ENCODE measurements at regions not wholly inside any gene's neighbourhood (a gene's known extent, or its start where the extent isn't known, plus 50 kb on each side); places are given as distances from the start of the nearest gene placed in this dataset.

DNA sequence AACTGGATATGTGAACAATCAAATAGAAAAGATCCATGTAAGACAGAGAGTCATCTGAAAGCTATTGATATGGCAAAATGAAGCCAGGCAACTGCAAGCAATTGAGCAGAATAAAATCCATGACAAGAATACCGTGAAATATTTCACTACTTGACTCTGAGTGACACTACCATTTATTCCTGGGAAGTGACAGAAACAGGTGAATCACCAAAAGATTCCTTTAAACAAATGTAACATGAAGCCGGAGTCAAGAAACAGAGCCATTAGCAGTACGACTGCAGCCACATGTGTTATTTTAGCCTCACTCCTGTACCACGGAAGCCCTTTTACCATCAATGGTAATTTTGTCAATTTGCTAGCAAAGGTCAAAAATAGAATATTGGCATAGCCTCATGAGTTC is 197.7 kb upstream of the POT1 start:
- 100% methylated on average over 1 of the region's 4 CpGs for WGBS (ENCODE audit: insufficient coverage)
- Histone ChIP-seq H3K27ac (ENCODE audit: low read depth, low read length) (no peak overlapping the region), H3K4me1 (ENCODE audit: control insufficient read depth, insufficient read depth, low read length) (no peaks in the 10 kb centered on the region), H3K36me3 (ENCODE audit: control insufficient read depth, insufficient read depth, low read length) (no peaks in the 10 kb centered on the region), H3K27me3 (ENCODE audit: control insufficient read depth, insufficient read depth, low read length) (no peaks in the 10 kb centered on the region), H3K4me3 (ENCODE audit: low read depth, low read length) (no peak overlapping the region), H3K9me3 (ENCODE audit: control insufficient read depth, insufficient read depth, low read length) (no peaks in the 10 kb centered on the region)
- no peak for DNase-seq (ENCODE audit: low read depth in 4 of 6, low spot score in 6 of 6)

DNA sequence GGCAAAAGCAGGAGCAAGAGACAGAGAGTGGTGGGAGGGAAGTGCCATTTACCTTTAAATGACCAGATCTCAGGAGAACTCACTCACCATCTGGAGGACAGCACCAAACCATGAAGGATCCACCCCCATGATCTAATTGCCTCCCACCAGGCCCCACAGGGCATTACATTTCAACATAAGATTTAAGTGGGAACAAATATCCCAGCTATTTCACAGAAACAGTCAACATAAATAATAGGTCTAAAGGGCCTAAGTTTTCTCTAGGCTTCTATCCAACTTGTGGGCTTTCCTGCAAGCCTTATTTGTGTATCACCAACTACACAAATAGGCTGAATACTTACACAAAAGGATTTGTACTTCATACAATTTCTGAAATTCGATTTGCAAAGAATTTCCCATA is 196.8 kb upstream of the POT1 start:
- Histone ChIP-seq H3K36me3 (ENCODE audit: control insufficient read depth, insufficient read depth, low read length) (no peaks in the 10 kb centered on the region), H3K9me3 (ENCODE audit: control insufficient read depth, insufficient read depth, low read length) (no peaks in the 10 kb centered on the region), H3K4me3 (ENCODE audit: low read depth, low read length) (no peak overlapping the region), H3K27me3 (ENCODE audit: control insufficient read depth, insufficient read depth, low read length) (no peaks in the 10 kb centered on the region), H3K27ac (ENCODE audit: low read depth, low read length) (no peak overlapping the region), H3K4me1 (ENCODE audit: control insufficient read depth, insufficient read depth, low read length) (no peaks in the 10 kb centered on the region)
- WGBS (ENCODE audit: insufficient coverage), result 64% methylated on average over 1 of the region's 1 CpG
- no peak for DNase-seq (ENCODE audit: low read depth in 4 of 6, low spot score in 6 of 6)

DNA sequence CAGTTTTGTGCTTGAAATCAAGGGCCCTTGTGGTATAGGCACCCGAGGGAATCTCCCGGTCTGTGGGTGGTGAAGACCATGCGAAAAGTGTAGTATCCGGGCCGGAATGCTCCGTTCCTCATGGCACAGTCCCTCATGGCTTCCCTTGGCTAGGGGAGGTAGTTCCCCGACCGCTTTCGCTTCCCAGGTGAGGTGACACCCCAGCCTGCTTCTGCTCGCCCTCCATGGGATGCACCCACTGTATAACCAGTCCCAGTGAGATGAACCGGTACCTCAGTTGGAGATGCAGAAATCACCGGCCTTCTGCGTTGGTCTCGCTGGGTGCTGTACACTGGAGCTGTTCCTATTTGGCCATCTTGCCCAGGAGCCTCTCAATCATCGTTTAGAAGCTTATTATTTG is 195.7 kb upstream of the POT1 start:
- H3K9me3 ChIP-seq (ENCODE audit: control insufficient read depth, insufficient read depth, low read length), result no peaks in the 10 kb centered on the region
- H3K4me3 ChIP-seq (ENCODE audit: low read depth, low read length), result no peak overlapping the region
- H3K4me1 ChIP-seq (ENCODE audit: control insufficient read depth, insufficient read depth, low read length), result no peaks in the 10 kb centered on the region
- WGBS (ENCODE audit: insufficient coverage), result 93% methylated on average over 13 of the region's 15 CpGs
- no peak for DNase-seq (ENCODE audit: low read depth in 4 of 6, low spot score in 6 of 6)
- H3K27ac ChIP-seq (ENCODE audit: low read depth, low read length), result no peak overlapping the region
- no peaks in the 10 kb centered on the region for H3K36me3 ChIP-seq (ENCODE audit: control insufficient read depth, insufficient read depth, low read length)
- H3K27me3 ChIP-seq (ENCODE audit: control insufficient read depth, insufficient read depth, low read length), result no peaks in the 10 kb centered on the region

DNA sequence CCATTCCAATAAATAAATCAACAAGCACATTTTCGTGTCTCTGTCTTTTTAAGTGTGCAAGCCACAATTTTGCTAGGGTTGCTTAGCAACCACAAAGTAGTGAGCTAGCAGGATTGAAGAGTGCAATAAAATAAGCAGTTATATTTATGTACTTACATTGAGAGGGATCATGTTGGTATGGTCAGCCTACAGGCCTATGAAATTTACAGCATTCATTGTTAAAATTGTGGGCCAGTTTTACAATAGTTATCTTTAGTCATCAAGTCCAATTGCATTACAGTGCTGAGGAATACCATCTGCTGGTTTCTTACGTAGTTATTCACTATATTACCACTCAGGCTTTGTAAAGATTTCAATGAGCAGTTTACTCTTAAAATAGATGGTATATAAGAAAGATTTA is 192.5 kb upstream of the POT1 start:
- H3K4me3 ChIP-seq (ENCODE audit: low read depth, low read length), result no peak overlapping the region
- WGBS (ENCODE audit: insufficient coverage), result no CpG with 5 or more reads among the region's 2 CpGs
- no peaks in the 10 kb centered on the region for H3K36me3 ChIP-seq (ENCODE audit: control insufficient read depth, insufficient read depth, low read length)
- no peaks in the 10 kb centered on the region for H3K9me3 ChIP-seq (ENCODE audit: control insufficient read depth, insufficient read depth, low read length)
- H3K27me3 ChIP-seq (ENCODE audit: control insufficient read depth, insufficient read depth, low read length), result no peaks in the 10 kb centered on the region
- DNase-seq (ENCODE audit: low read depth in 4 of 6, low spot score in 6 of 6), result peak in 3 of 6 donors; percentile 19 to 84 (median 66)
- H3K27ac ChIP-seq (ENCODE audit: low read depth, low read length), result no peak overlapping the region
- no peaks in the 10 kb centered on the region for H3K4me1 ChIP-seq (ENCODE audit: control insufficient read depth, insufficient read depth, low read length)

DNA sequence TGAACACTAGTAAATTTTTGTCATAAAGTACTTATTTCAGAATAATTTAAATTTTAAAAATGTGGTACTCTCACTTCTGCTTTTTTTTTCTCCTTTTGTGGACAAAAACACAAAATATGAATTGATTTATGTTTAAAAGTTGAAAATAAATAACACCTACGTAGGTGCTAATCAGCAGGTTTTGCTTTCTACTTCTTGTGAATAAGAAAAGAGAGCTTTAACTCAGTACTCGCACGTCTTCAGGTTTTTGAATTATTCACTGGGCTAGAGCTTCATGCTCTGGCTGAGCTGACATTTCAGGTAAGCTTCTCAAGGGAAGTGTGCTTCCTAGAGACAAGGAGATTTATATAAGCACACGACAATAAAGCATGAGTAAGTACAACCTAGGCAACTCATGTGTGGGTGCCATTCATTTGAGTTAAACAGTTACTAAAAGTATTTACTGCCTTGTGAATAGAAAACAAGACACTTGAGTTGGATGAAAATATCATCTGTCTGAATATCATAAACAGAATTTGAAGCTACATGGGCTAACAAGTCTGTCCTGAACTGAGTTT is 190.0 kb upstream of the POT1 start:
- H3K4me3 ChIP-seq (ENCODE audit: low read depth, low read length), result no peak overlapping the region
- H3K4me1 ChIP-seq (ENCODE audit: control insufficient read depth, insufficient read depth, low read length), result no peaks in the 10 kb centered on the region
- no peak overlapping the region for H3K27ac ChIP-seq (ENCODE audit: low read depth, low read length)
- H3K9me3 ChIP-seq (ENCODE audit: control insufficient read depth, insufficient read depth, low read length), result no peaks in the 10 kb centered on the region
- 80% methylated on average over 2 of the region's 4 CpGs for WGBS (ENCODE audit: insufficient coverage)
- peak in 1 of 6 donors; percentile 43 for DNase-seq (ENCODE audit: low read depth in 4 of 6, low spot score in 6 of 6)
- H3K27me3 ChIP-seq (ENCODE audit: control insufficient read depth, insufficient read depth, low read length), result no peaks in the 10 kb centered on the region
- H3K36me3 ChIP-seq (ENCODE audit: control insufficient read depth, insufficient read depth, low read length), result no peaks in the 10 kb centered on the region

DNA sequence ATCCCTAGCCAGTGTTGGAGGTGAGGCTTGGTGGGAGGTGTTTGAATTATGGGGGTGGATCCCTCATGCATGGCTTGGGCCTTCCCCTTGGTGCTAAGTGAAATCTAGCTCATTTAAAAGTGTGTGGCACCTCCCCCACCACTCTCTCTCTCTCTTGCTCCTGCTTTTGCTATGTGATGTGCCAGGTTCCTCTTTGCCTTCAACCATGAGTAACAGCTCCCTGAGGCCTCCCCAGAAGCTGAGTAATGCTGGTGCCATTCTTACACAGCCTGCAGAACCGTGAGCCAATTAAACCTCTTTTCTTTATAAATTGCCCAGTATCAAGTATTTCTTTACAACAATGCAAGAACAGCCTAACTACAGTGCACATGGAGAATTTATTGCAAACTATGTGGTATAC is 188.8 kb upstream of the POT1 start:
- no peaks in the 10 kb centered on the region for H3K9me3 ChIP-seq (ENCODE audit: control insufficient read depth, insufficient read depth, low read length)
- H3K27ac ChIP-seq (ENCODE audit: low read depth, low read length), result no peak overlapping the region
- H3K27me3 ChIP-seq (ENCODE audit: control insufficient read depth, insufficient read depth, low read length), result no peaks in the 10 kb centered on the region
- H3K36me3 ChIP-seq (ENCODE audit: control insufficient read depth, insufficient read depth, low read length), result no peaks in the 10 kb centered on the region
- H3K4me1 ChIP-seq (ENCODE audit: control insufficient read depth, insufficient read depth, low read length), result no peaks in the 10 kb centered on the region
- no peak overlapping the region for H3K4me3 ChIP-seq (ENCODE audit: low read depth, low read length)
- DNase-seq (ENCODE audit: low read depth in 4 of 6, low spot score in 6 of 6), result no peak
- WGBS (ENCODE audit: insufficient coverage), result no CpG with 5 or more reads among the region's 1 CpG

DNA sequence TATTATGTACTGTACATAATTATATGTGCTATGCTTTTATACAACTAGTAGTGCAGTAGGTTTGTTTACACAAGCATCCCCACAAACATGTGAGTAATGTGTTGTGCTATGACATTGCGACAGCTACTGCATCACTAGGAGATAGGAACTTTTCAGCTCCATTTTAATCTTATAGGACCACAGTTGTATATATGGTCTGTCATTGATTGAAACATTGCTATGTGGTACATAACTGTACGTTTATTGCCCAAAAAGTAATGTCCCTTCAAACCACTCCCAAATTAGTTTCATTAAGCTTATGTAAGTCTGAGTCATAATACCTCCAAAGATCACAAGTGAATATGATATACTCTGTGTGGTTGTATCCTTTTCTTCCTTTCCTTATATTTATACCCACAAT is 183.2 kb upstream of the POT1 start:
- no peaks in the 10 kb centered on the region for H3K9me3 ChIP-seq (ENCODE audit: control insufficient read depth, insufficient read depth, low read length)
- H3K27ac ChIP-seq (ENCODE audit: low read depth, low read length), result no peak overlapping the region
- no CpG with 5 or more reads among the region's 2 CpGs for WGBS (ENCODE audit: insufficient coverage)
- no peak for DNase-seq (ENCODE audit: low read depth in 4 of 6, low spot score in 6 of 6)
- no peak overlapping the region for H3K4me3 ChIP-seq (ENCODE audit: low read depth, low read length)
- no peaks in the 10 kb centered on the region for H3K27me3 ChIP-seq (ENCODE audit: control insufficient read depth, insufficient read depth, low read length)
- H3K4me1 ChIP-seq (ENCODE audit: control insufficient read depth, insufficient read depth, low read length), result no peaks in the 10 kb centered on the region
- H3K36me3 ChIP-seq (ENCODE audit: control insufficient read depth, insufficient read depth, low read length), result no peaks in the 10 kb centered on the region

DNA sequence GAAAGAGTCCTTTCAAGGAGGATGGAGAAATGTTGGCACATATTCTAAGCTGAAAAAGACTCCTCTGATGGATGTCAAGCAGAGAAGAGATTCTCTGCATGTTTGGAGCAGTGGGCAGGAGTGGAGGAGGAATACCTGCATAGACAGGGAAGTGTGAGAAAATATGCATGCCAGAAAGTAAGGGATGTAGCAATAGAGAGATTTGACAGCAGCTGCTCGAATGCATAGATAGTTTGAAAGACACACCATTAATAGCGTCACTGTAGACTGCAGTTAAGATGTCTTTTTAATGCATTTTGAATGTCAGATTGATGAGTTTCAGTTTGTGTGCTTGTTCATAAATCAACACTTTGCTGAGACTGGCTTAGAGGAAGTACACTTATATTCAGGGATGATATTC is 169.9 kb upstream of the POT1 start:
- no peak overlapping the region for H3K27ac ChIP-seq (ENCODE audit: low read depth, low read length)

DNA sequence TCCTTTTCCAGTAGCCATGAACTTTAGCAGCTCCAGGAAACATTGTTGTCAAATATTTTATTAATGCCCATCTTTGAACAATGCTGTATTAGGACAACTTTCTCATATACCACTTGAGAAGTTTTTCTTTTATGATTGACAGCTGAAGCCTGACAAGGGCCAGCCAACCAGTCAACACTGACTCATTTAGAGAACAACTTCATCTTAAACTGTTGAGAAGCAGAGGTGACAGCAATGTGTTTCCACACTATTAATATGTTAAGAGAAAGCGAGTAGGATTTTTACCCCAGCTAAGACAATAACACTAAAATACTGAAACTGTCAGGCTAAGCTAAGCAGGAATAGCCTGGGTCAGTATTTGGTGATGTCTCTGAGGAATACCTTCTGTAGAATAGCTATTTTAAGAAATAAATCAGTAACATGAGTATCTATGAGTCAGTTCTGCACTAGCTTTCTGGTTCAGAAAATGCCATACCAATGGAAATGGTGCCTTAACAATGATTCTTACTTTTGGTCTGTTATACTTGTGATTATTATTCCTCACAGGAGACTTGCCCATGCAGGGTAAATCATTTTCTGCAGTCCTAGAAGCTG is 168.8 kb upstream of the POT1 start:
- DNase-seq (ENCODE audit: low read depth in 4 of 6, low spot score in 6 of 6), result no peak
- Histone ChIP-seq H3K9me3 (ENCODE audit: control insufficient read depth, insufficient read depth, low read length) (no peaks in the 10 kb centered on the region), H3K36me3 (ENCODE audit: control insufficient read depth, insufficient read depth, low read length) (no peaks in the 10 kb centered on the region), H3K27ac (ENCODE audit: low read depth, low read length) (no peak overlapping the region), H3K4me1 (ENCODE audit: control insufficient read depth, insufficient read depth, low read length) (no peaks in the 10 kb centered on the region), H3K27me3 (ENCODE audit: control insufficient read depth, insufficient read depth, low read length) (no peaks in the 10 kb centered on the region), H3K4me3 (ENCODE audit: low read depth, low read length) (no peak overlapping the region)
- WGBS (ENCODE audit: insufficient coverage), result no CpG with 5 or more reads among the region's 1 CpG

More for the DNA sequence above, 169.9 kb upstream of the POT1 start:
- Histone ChIP-seq H3K36me3 (ENCODE audit: control insufficient read depth, insufficient read depth, low read length) (no peaks in the 10 kb centered on the region), H3K9me3 (ENCODE audit: control insufficient read depth, insufficient read depth, low read length) (no peaks in the 10 kb centered on the region), H3K4me3 (ENCODE audit: low read depth, low read length) (no peak overlapping the region), H3K4me1 (ENCODE audit: control insufficient read depth, insufficient read depth, low read length) (no peaks in the 10 kb centered on the region), H3K27me3 (ENCODE audit: control insufficient read depth, insufficient read depth, low read length) (no peaks in the 10 kb centered on the region)
- no peak for DNase-seq (ENCODE audit: low read depth in 4 of 6, low spot score in 6 of 6)
- WGBS (ENCODE audit: insufficient coverage), result no CpG with 5 or more reads among the region's 2 CpGs

DNA sequence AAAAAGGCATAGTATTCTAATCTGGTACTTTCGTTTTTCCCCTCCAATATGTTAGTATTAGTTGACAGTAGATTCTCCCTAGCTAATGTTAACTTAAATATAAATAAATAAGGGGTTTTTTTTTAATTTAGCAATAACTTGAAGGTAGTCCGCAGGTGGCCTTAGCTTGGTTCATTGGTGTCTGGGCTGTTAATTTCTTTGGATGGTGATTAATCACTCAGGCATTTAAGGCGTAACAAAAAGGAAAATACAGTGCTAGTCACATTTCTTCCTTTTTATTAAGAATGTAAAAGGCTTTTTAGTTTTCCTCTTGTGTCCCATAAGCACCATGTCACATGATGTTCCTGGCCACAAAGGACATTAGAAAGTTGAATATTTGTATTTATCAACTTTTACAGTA is 161.0 kb upstream of the POT1 start:
- H3K9me3 ChIP-seq (ENCODE audit: control insufficient read depth, insufficient read depth, low read length), result no peaks in the 10 kb centered on the region
- no peak overlapping the region for H3K27ac ChIP-seq (ENCODE audit: low read depth, low read length)
- no peaks in the 10 kb centered on the region for H3K4me1 ChIP-seq (ENCODE audit: control insufficient read depth, insufficient read depth, low read length)
- no peaks in the 10 kb centered on the region for H3K36me3 ChIP-seq (ENCODE audit: control insufficient read depth, insufficient read depth, low read length)
- H3K4me3 ChIP-seq (ENCODE audit: low read depth, low read length), result no peak overlapping the region
- DNase-seq (ENCODE audit: low read depth in 4 of 6, low spot score in 6 of 6), result no peak
- no peaks in the 10 kb centered on the region for H3K27me3 ChIP-seq (ENCODE audit: control insufficient read depth, insufficient read depth, low read length)
- no CpG with 5 or more reads among the region's 3 CpGs for WGBS (ENCODE audit: insufficient coverage)
